ENCODE measurements at regions not wholly inside any gene's neighbourhood (a gene's known extent, or its start where the extent isn't known, plus 50 kb on each side); places are given as distances from the start of the nearest gene placed in this dataset.

- ChIA-PET CTCF (ENCODE audit: low intra/inter-chr PET ratio) (no interaction called here), POLR2A (no interaction called here)
- intact Hi-C loops (cut with micrococcal nuclease) (no loop called here), in situ Hi-C loops (cut with MboI) (no loop called here)
- DNase-seq (ENCODE audit: extremely low read depth in 1 of 4, low spot score in 3 of 4) (no peak), ATAC-seq (no peak), FAIRE-seq (no peak)
- H3K9me3 ChIP-seq (replicated peaks; ENCODE audit: control insufficient read depth, insufficient read depth, low read depth, low read length): no peaks in the 10 kb centered on the region
- H3K79me2 ChIP-seq (ENCODE audit: control insufficient read depth, insufficient read depth, low read length): no peaks in the 10 kb centered on the region
- no TSS peak for BruUV-seq (replicated peaks)
- H3K36me3 ChIP-seq (ENCODE audit: control insufficient read depth, insufficient read depth, low read length): no peaks in the 10 kb centered on the region
- H3K9ac ChIP-seq (ENCODE audit: insufficient read depth in 1 of 2, low read depth in 2 of 2, low read length in 2 of 2): no peak overlapping the region
- H3K4me2 ChIP-seq (ENCODE audit: insufficient read depth, low read length): no peak overlapping the region
- H3K27me3 ChIP-seq (ENCODE audit: control insufficient read depth in 2 of 2, insufficient read depth in 2 of 2, low read length in 2 of 2): no peaks in the 10 kb centered on the region
- no peaks in the 10 kb centered on the region for H3K9me1 ChIP-seq (ENCODE audit: control insufficient read depth, insufficient read depth, low read length)
- TF ChIP-seq CBFA2T2 (conservative IDR thresholded peaks at IDR 0.05): no peak
- TF ChIP-seq ARNT (IDR thresholded peaks at IDR 0.05): no peak
- TF ChIP-seq ZNF316 (IDR thresholded peaks at IDR 0.05): peak; percentile 21; the same call in 1 of the 2 replicates
- TF ChIP-seq ELF4 (CRISPR knock-in tag; IDR thresholded peaks at IDR 0.05): no peak
- no peak for TF ChIP-seq ZNF444 (CRISPR knock-in tag; IDR thresholded peaks at IDR 0.05)
- no peak for TF ChIP-seq CREB3L1 (IDR thresholded peaks at IDR 0.05; ENCODE audit: borderline replicate concordance, low read depth)
- TF ChIP-seq ZNF76 (CRISPR knock-in tag; IDR thresholded peaks at IDR 0.05; ENCODE audit: borderline replicate concordance): no peak
- H4K20me1 ChIP-seq (replicated peaks; ENCODE audit: control insufficient read depth, insufficient read depth, low read length): no peaks in the 10 kb centered on the region
- H3K4me1 ChIP-seq (replicated peaks in 1 of 2; ENCODE audit: control insufficient read depth in 2 of 2, insufficient read depth in 2 of 2, low read length in 2 of 2): no peaks in the 10 kb centered on the region
- no peak overlapping the region for H2AFZ ChIP-seq (ENCODE audit: low read depth, low read length)
- H3K4me3 ChIP-seq: no peak overlapping the region
- WGBS (ENCODE audit: insufficient coverage, low coverage, missing lambda C conversion rate): 0% methylated on average over 2 of the region's 2 CpGs
- no peak overlapping the region for H3K27ac ChIP-seq (ENCODE audit: extremely low read depth, low read depth, low read length)
These were observed 493.4 kb upstream of the EYS start for GRCh38 chr6:66200390-66200789.

All from K562 (cell line).